ENCODE measurements at regions not wholly inside any gene's neighbourhood (a gene's known extent, or its start where the extent isn't known, plus 50 kb on each side); places are given as distances from the start of the nearest gene placed in this dataset.

DNA sequence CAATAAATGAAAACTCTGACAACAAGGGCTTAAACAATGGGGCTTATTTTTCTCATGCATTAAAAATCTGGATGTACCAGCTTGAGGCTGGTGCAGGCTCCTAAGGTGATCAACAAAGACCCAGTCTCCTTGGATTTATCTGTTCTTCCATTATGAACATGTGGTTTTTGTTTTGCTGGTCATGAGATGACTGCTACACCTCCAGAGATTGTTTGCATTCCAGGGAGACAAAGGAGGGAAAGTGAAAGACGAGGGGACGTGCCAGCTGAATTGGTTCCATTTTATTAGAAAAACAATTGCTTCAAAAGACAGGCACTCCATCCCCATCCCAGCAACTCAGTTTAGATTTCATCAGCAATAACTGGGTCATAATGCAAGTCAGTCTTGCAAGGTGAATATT lies 90.9 kb upstream of the KCNK1 start:
- H3K27me3 ChIP-seq (ENCODE audit: control insufficient read depth in 1 of 2, insufficient read depth in 2 of 2, low read length in 2 of 2): peaks cover 0 to 9% of the 10 kb centered on the region in 2 experiments
- no peak for DNase-seq
- Mint-ChIP-seq H3K36me3 (ENCODE audit: low read depth) (no peaks in the 10 kb centered on the region), H3K27me3 (peaks cover 33% of the 10 kb centered on the region), H3K9me3 (peaks cover 2% of the 10 kb centered on the region), H3K4me1 (ENCODE audit: low read depth) (no peaks in the 10 kb centered on the region), H3K4me3 (no peak overlapping the region), H3K27ac (no peak overlapping the region)
- no peak overlapping the region for H3K27ac ChIP-seq (ENCODE audit: low read depth in 1 of 2, low read length in 2 of 2)
- H3K4me1 ChIP-seq (ENCODE audit: insufficient read depth, low read length): no peaks in the 10 kb centered on the region
- ChIA-PET CTCF (no interaction called here), POLR2A (no interaction called here)
- H3K4me3 ChIP-seq (ENCODE audit: low read length): no peak overlapping the region
- intact Hi-C loops (cut with DNase I, micrococcal nuclease): no loop called here
- TF ChIP-seq, protein P1, sequence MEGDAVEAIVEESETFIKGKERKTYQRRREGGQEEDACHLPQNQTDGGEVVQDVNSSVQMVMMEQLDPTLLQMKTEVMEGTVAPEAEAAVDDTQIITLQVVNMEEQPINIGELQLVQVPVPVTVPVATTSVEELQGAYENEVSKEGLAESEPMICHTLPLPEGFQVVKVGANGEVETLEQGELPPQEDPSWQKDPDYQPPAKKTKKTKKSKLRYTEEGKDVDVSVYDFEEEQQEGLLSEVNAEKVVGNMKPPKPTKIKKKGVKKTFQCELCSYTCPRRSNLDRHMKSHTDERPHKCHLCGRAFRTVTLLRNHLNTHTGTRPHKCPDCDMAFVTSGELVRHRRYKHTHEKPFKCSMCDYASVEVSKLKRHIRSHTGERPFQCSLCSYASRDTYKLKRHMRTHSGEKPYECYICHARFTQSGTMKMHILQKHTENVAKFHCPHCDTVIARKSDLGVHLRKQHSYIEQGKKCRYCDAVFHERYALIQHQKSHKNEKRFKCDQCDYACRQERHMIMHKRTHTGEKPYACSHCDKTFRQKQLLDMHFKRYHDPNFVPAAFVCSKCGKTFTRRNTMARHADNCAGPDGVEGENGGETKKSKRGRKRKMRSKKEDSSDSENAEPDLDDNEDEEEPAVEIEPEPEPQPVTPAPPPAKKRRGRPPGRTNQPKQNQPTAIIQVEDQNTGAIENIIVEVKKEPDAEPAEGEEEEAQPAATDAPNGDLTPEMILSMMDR (IDR thresholded peaks at IDR 0.05): no peak
- no peaks in the 10 kb centered on the region for H3K36me3 ChIP-seq (ENCODE audit: insufficient read depth, low read length)
- no peaks in the 10 kb centered on the region for H3K9me3 ChIP-seq (ENCODE audit: control insufficient read depth in 1 of 2, insufficient read depth in 1 of 2, low read length in 2 of 2)
- ATAC-seq (ENCODE audit: poor library complexity): no peak

DNA sequence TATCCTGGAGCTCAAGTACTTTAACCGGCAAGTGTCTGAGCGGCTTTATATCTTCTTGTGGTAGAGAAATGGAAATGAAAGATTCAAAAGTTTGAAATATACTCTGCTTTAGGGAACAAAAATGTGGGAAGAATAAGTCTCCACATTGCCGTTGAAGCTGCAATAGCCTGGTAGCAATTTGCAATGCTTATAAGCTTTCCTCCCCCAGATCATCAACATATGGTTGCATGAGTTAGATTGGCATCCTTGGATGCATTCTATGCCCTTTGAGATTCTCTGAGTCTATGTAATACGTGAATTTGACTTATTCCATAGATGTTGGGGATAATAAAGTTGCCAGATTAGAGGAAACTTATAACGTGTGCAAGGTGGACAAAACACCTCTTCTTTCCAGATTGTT lies 86.1 kb upstream of the KCNK1 start:
- Mint-ChIP-seq H3K27ac (no peak overlapping the region), H3K36me3 (ENCODE audit: low read depth) (no peaks in the 10 kb centered on the region), H3K27me3 (peaks cover 25% of the 10 kb centered on the region), H3K9me3 (no peaks in the 10 kb centered on the region), H3K4me1 (ENCODE audit: low read depth) (no peaks in the 10 kb centered on the region), H3K4me3 (no peak overlapping the region)
- no peak overlapping the region for H3K4me3 ChIP-seq (ENCODE audit: low read length)
- no peak overlapping the region for H3K27ac ChIP-seq (ENCODE audit: low read depth in 1 of 2, low read length in 2 of 2)
- peaks cover 0 to 9% of the 10 kb centered on the region in 2 experiments for H3K27me3 ChIP-seq (ENCODE audit: control insufficient read depth in 1 of 2, insufficient read depth in 2 of 2, low read length in 2 of 2)
- POLR2A ChIA-PET: no interaction called here
- no peak for ATAC-seq (ENCODE audit: poor library complexity)
- H3K9me3 ChIP-seq (ENCODE audit: control insufficient read depth in 1 of 2, insufficient read depth in 1 of 2, low read length in 2 of 2): peaks cover 0 to 5% of the 10 kb centered on the region in 2 experiments
- no peaks in the 10 kb centered on the region for H3K36me3 ChIP-seq (ENCODE audit: insufficient read depth, low read length)
- TF ChIP-seq, protein P1 (IDR thresholded peaks at IDR 0.05): no peak
- intact Hi-C loops (cut with DNase I, micrococcal nuclease): no loop called here
- CTCF ChIA-PET: interaction anchor here (1.2 kb wide), 1 partner anchor 31 kb away, joined by 3 read pairs; no protein-coding TSS in a partner anchor
- DNase-seq: no peak
- no peaks in the 10 kb centered on the region for H3K4me1 ChIP-seq (ENCODE audit: insufficient read depth, low read length)

DNA sequence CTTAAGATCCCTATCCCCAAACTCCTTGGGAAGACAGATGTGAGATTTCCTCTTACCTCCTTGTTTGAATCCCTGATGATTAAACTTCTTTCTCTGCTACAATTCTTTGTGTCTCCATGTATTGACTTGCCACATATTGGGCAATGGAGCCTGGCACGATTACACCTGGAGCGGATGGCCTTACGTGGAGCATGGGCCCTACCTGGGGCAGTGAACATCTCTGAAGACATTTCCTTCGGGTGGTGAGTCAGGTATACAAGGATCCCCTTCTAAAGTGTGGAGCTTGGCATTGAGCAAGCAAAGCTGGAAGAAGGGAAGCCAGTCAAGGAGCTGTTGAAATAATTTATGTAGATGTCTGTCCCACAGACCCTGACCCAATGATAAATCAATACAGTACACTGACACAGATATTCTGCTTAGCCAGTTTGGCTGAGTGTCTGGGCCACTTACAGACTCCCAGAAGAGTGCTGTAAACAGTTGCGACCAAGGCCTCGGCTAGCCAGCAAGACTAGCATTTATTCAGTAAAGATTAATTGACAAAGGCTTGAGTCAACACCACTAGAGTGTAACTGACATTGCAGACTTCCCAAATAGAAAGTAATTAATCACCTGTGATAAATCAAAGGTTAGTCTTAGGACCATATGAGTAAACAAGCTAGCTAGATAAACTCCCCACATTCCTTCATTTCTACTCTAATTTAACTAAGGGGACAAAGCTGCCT lies 83.1 kb upstream of the KCNK1 start:
- Histone ChIP-seq H3K27me3 (ENCODE audit: control insufficient read depth in 1 of 2, insufficient read depth in 2 of 2, low read length in 2 of 2) (peaks cover 0 to 5% of the 10 kb centered on the region in 2 experiments), H3K36me3 (ENCODE audit: insufficient read depth, low read length) (no peaks in the 10 kb centered on the region), H3K4me1 (ENCODE audit: insufficient read depth, low read length) (no peaks in the 10 kb centered on the region), H3K27ac (ENCODE audit: low read depth in 1 of 2, low read length in 2 of 2) (no peak overlapping the region), H3K9me3 (ENCODE audit: control insufficient read depth in 1 of 2, insufficient read depth in 1 of 2, low read length in 2 of 2) (peaks cover 0 to 15% of the 10 kb centered on the region in 2 experiments), H3K4me3 (ENCODE audit: low read length) (no peak overlapping the region)
- no peaks in the 10 kb centered on the region for H3K4me1 Mint-ChIP-seq (ENCODE audit: low read depth)
- ChIA-PET POLR2A (no interaction called here), CTCF (no interaction called here)
- ATAC-seq (ENCODE audit: poor library complexity): no peak
- DNase-seq: no peak
- H3K27me3 Mint-ChIP-seq: peaks cover 12% of the 10 kb centered on the region
- H3K9me3 Mint-ChIP-seq: no peaks in the 10 kb centered on the region
- intact Hi-C loops (cut with DNase I, micrococcal nuclease): no loop called here
- H3K4me3 Mint-ChIP-seq: no peak overlapping the region
- H3K36me3 Mint-ChIP-seq (ENCODE audit: low read depth): no peaks in the 10 kb centered on the region
- TF ChIP-seq, protein P1 (IDR thresholded peaks at IDR 0.05): no peak
- no peak overlapping the region for H3K27ac Mint-ChIP-seq
